Immature natural killer cell (primary cell): ENCODE measurements at regions not wholly inside any gene's neighbourhood (a gene's known extent, or its start where the extent isn't known, plus 50 kb on each side); places are given as distances from the start of the nearest gene placed in this dataset.
"Not testable (repeated sequence)": the region's sequence is repeated elsewhere in the genome, so short reads cannot be mapped to it uniquely, and the experiment has no call there.

Experiments
- DNase-seq, 3 donors: peaks; one replicate each; pipeline ENCODE4 v3.0.0; 2022; ENCODE audit warnings: mixed read lengths in 1 of 3
- H3K27ac Mint-ChIP-seq, 6 donors: one replicate each; pipeline ENCODE4 v1.8.0; 2020; ENCODE audit warnings: mixed read lengths in 6 of 6, mild to moderate bottlenecking in 5 of 6, inconsistent platforms in 4 of 6, moderate library complexity in 3 of 6
- H3K27me3 Mint-ChIP-seq, 3 donors: one replicate each; pipeline ENCODE4 v1.8.0; 2020 to 2021; ENCODE audit warnings: low read depth in 3 of 3, mild to moderate bottlenecking in 3 of 3, mixed read lengths in 3 of 3, moderate library complexity in 3 of 3, inconsistent platforms in 1 of 3
- H3K36me3 Mint-ChIP-seq, 3 donors: one replicate each; pipeline ENCODE4 v1.8.0; 2020; ENCODE audit warnings: mixed read lengths in 3 of 3, inconsistent platforms in 2 of 3, mild to moderate bottlenecking in 2 of 3
- H3K4me1 Mint-ChIP-seq, 2 donors: one replicate each; pipeline ENCODE4 v1.8.0; 2020; ENCODE audit warnings: inconsistent platforms in 2 of 2, mild to moderate bottlenecking in 2 of 2, mixed read lengths in 2 of 2, moderate library complexity in 1 of 2
- H3K4me3 Mint-ChIP-seq, 5 donors: one replicate each; pipeline ENCODE4 v1.8.0; 2020; ENCODE audit warnings: mild to moderate bottlenecking in 5 of 5, mixed read lengths in 5 of 5, inconsistent platforms in 3 of 5, moderate library complexity in 3 of 5
- H3K9me3 Mint-ChIP-seq, 6 donors: one replicate each; pipeline ENCODE4 v1.8.0; 2020; ENCODE audit warnings: mild to moderate bottlenecking in 6 of 6, mixed read lengths in 6 of 6, inconsistent platforms in 4 of 6, moderate library complexity in 3 of 6

- no peak for DNase-seq
- H3K27me3 Mint-ChIP-seq = peaks cover 0 to 3% (median 0%) of the 10 kb centered on the region in 3 donors
- H3K9me3 Mint-ChIP-seq = peaks cover 10 to 43% (median 21%) of the 10 kb centered on the region in 6 donors
- no peaks in the 10 kb centered on the region for H3K4me1 Mint-ChIP-seq
- H3K36me3 Mint-ChIP-seq = no peaks in the 10 kb centered on the region
- H3K4me3 Mint-ChIP-seq = no peak overlapping the region
- no peak overlapping the region for H3K27ac Mint-ChIP-seq
Observed at GRCh38 chr4:34269613-34270012, 1974.7 kb downstream of the ARAP2 start.

GRCh38 chr4:34271479-34272355 is 1972.6 kb downstream of the ARAP2 start:
- Mint-ChIP-seq H3K9me3 (peaks cover 5 to 39% (median 13%) of the 10 kb centered on the region in 6 donors), H3K27ac (no peak overlapping the region), H3K4me1 (no peaks in the 10 kb centered on the region), H3K36me3 (no peaks in the 10 kb centered on the region), H3K27me3 (peaks cover 0 to 3% (median 0%) of the 10 kb centered on the region in 3 donors), H3K4me3 (no peak overlapping the region)
- no peak for DNase-seq

DNA sequence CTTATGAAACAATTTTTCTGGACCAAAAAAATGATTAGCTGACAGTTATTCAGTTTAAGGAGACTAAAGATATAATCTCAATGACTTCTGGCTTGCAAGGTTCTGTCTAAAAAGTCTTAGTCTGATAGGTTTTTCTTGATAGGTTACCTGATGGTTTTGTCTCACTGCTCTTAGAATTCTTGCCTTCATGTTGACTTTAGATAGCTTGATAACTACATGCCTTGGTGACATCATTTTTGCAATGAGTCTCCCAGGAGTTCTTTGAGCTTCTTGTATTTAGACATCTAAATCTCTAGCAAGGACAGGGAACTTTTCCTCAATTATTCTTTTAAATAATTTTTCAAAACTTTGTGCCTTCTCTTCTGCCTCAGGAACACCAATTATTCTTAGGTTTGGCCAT is 1965.3 kb downstream of the ARAP2 start:
- DNase-seq = no peak
- Mint-ChIP-seq H3K4me1 (no peaks in the 10 kb centered on the region), H3K27ac (no peak overlapping the region), H3K4me3 (no peak overlapping the region), H3K27me3 (peaks cover 0 to 2% (median 0%) of the 10 kb centered on the region in 3 donors), H3K36me3 (no peaks in the 10 kb centered on the region), H3K9me3 (peaks cover 1 to 43% (median 10%) of the 10 kb centered on the region in 6 donors)

GRCh38 chr4:34280131-34280530 is 1964.2 kb downstream of the ARAP2 start:
- H3K27ac Mint-ChIP-seq = no peak overlapping the region
- H3K9me3 Mint-ChIP-seq = peaks cover 0 to 43% (median 10%) of the 10 kb centered on the region in 6 donors
- peaks cover 0 to 2% (median 0%) of the 10 kb centered on the region in 3 donors for H3K27me3 Mint-ChIP-seq
- H3K4me1 Mint-ChIP-seq = no peaks in the 10 kb centered on the region
- DNase-seq = no peak
- H3K4me3 Mint-ChIP-seq = no peak overlapping the region
- H3K36me3 Mint-ChIP-seq = no peaks in the 10 kb centered on the region

- no peak for DNase-seq
- Mint-ChIP-seq H3K36me3 (no peaks in the 10 kb centered on the region), H3K4me3 (no peak overlapping the region), H3K9me3 (peaks cover 0 to 40% (median 10%) of the 10 kb centered on the region in 6 donors), H3K27me3 (peaks cover 0 to 2% (median 0%) of the 10 kb centered on the region in 3 donors), H3K27ac (no peak overlapping the region), H3K4me1 (no peaks in the 10 kb centered on the region)
Observed at GRCh38 chr4:34281826-34282225, 1962.5 kb downstream of the ARAP2 start.

GRCh38 chr4:34289489-34289888 is 1954.8 kb downstream of the ARAP2 start:
- no peak for DNase-seq
- no peak overlapping the region for H3K4me3 Mint-ChIP-seq
- no peak overlapping the region for H3K27ac Mint-ChIP-seq
- H3K27me3 Mint-ChIP-seq = no peaks in the 10 kb centered on the region
- peaks cover 2 to 22% (median 6%) of the 10 kb centered on the region in 6 donors for H3K9me3 Mint-ChIP-seq
- no peaks in the 10 kb centered on the region for H3K36me3 Mint-ChIP-seq
- no peaks in the 10 kb centered on the region for H3K4me1 Mint-ChIP-seq

GRCh38 chr4:34289962-34290361 is 1954.4 kb downstream of the ARAP2 start:
- DNase-seq = no peak
- no peak overlapping the region for H3K4me3 Mint-ChIP-seq
- no peak overlapping the region for H3K27ac Mint-ChIP-seq
- H3K4me1 Mint-ChIP-seq = no peaks in the 10 kb centered on the region
- H3K36me3 Mint-ChIP-seq = no peaks in the 10 kb centered on the region
- peaks cover 2 to 24% (median 6%) of the 10 kb centered on the region in 6 donors for H3K9me3 Mint-ChIP-seq
- H3K27me3 Mint-ChIP-seq = no peaks in the 10 kb centered on the region

DNA sequence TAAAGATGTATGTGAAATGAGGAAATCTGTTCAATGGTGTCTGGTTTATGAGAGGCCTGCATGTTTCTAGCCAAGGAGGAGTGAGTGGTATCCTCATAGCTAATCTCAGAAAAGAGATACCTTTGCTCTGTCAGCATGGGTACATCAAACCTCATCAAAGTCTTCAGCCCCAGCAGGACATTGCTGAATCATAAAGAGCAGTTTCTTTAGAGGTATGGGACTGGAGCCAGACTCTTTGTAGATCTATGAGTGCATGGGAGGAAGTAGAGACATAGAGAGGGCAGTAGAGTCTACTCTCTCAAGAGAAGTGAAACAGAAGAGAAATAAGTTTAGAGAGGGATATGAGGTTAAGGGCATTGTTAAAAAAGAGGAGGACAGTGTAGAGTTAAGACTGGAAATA is 1950.9 kb downstream of the ARAP2 start:
- no peaks in the 10 kb centered on the region for H3K27me3 Mint-ChIP-seq
- H3K9me3 Mint-ChIP-seq = peaks cover 5 to 27% (median 11%) of the 10 kb centered on the region in 6 donors
- no peak overlapping the region for H3K4me3 Mint-ChIP-seq
- H3K36me3 Mint-ChIP-seq = peaks cover 0 to 4% (median 0%) of the 10 kb centered on the region in 3 donors
- no peak for DNase-seq
- no peaks in the 10 kb centered on the region for H3K4me1 Mint-ChIP-seq
- no peak overlapping the region for H3K27ac Mint-ChIP-seq

DNA sequence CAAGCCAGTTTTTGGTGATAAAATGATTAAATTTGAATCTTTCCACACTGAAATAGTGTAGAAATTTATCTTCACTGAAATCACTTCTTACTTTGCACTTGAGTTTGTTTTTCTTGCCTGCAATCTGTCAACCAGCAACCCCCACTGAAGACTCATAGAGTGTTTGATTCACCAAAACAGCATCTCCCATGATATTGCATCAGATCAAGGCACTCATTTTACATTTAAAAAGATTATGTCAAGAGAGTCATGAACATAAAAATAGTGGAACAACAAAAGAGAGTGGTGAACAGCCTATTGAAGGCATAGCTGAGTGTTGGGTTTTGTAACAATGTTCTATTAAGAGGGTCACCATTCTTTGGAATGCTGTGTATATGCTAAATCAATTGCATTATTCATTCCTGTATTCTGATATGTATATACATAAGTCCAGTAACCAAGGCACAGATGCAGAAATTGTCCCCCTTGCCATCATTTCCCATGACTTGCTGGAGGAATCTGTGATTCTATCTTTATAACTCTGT is 1934.9 kb downstream of the ARAP2 start:
- no peaks in the 10 kb centered on the region for H3K36me3 Mint-ChIP-seq
- peaks cover 0 to 2% (median 0%) of the 10 kb centered on the region in 3 donors for H3K27me3 Mint-ChIP-seq
- no peaks in the 10 kb centered on the region for H3K4me1 Mint-ChIP-seq
- DNase-seq = no peak
- H3K4me3 Mint-ChIP-seq = no peak overlapping the region
- H3K27ac Mint-ChIP-seq = no peak overlapping the region
- H3K9me3 Mint-ChIP-seq = peaks cover 8 to 40% (median 19%) of the 10 kb centered on the region in 6 donors

DNA sequence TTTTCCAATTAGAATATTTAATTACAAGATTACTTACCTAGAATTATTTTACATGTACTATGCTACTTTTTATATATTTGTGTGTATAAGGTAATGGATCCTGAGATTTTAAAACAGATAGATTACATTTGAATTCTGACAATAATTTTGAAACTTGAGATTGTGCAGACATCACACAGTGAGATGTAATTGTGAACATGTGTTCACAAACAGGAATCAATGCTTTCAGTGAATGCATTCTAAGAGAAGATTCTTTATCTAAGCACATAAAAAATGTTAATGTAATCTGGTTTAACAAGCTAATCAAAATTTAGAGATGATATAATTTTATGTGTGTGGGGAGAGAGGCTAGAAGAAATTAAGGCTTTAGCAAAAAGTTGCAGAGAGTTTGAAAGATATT is 1925.5 kb downstream of the ARAP2 start:
- H3K4me3 Mint-ChIP-seq = no peak overlapping the region
- peaks cover 6 to 32% (median 13%) of the 10 kb centered on the region in 6 donors for H3K9me3 Mint-ChIP-seq
- H3K36me3 Mint-ChIP-seq = no peaks in the 10 kb centered on the region
- H3K27me3 Mint-ChIP-seq = no peaks in the 10 kb centered on the region
- no peak overlapping the region for H3K27ac Mint-ChIP-seq
- no peaks in the 10 kb centered on the region for H3K4me1 Mint-ChIP-seq
- DNase-seq = no peak

DNA sequence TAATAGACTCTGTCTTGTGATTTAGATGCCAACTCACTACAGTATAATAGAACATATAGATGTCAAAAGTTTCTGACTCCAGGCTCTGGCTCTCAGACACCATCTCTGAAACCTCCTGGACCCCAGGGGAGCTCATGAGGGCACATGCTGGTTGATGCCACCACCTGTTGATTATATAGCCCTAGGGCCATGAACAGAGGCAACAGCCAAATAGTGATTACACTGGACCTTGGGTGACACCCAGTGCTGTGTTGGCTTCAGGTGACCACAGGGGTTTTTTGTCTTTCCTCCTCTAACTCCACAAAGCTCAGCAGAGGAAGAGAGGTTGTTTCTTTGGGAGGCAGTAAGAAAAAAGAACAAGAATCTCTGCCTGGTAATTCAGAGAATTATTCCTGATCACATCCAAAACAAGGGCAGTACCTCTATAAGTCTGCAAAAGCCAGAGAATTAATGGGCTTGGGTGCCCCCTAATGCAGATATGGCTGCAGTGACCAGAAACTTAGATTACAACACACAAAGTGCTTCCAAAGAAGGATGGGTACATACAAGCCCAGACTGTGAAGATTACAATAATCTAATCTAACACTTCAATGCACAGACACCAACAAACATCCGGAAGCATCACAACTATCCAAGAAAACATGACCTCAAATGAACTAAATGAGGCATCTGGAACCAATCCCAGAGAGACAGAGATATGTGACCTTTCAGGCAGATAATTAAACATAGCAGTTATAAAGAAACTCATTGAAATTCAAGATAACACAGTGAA is 1920.6 kb downstream of the ARAP2 start:
- Mint-ChIP-seq H3K27me3 (peaks cover 0 to 4% (median 0%) of the 10 kb centered on the region in 3 donors), H3K27ac (no peak overlapping the region), H3K9me3 (peaks cover 9 to 27% (median 18%) of the 10 kb centered on the region in 6 donors), H3K36me3 (no peaks in the 10 kb centered on the region), H3K4me1 (no peaks in the 10 kb centered on the region), H3K4me3 (no peak overlapping the region)
- no peak for DNase-seq

- no peak overlapping the region for H3K27ac Mint-ChIP-seq
- peaks cover 0 to 4% (median 1%) of the 10 kb centered on the region in 3 donors for H3K27me3 Mint-ChIP-seq
- peaks cover 4 to 34% (median 20%) of the 10 kb centered on the region in 6 donors for H3K9me3 Mint-ChIP-seq
- no peaks in the 10 kb centered on the region for H3K4me1 Mint-ChIP-seq
- H3K36me3 Mint-ChIP-seq = no peaks in the 10 kb centered on the region
- DNase-seq = no peak
- no peak overlapping the region for H3K4me3 Mint-ChIP-seq
Observed at GRCh38 chr4:34328939-34329338, 1915.4 kb downstream of the ARAP2 start.

GRCh38 chr4:34335156-34335555 is 1909.2 kb downstream of the ARAP2 start:
- H3K27me3 Mint-ChIP-seq, H3K36me3 Mint-ChIP-seq, H3K27ac Mint-ChIP-seq, DNase-seq, H3K4me1 Mint-ChIP-seq, H3K4me3 Mint-ChIP-seq: not testable (repeated sequence)
- peaks cover 4 to 36% (median 18%) of the 10 kb centered on the region in 6 donors for H3K9me3 Mint-ChIP-seq

GRCh38 chr4:34335556-34335955 is 1908.8 kb downstream of the ARAP2 start:
- H3K9me3 Mint-ChIP-seq = peaks cover 4 to 34% (median 18%) of the 10 kb centered on the region in 6 donors
- not testable (repeated sequence) for H3K36me3 Mint-ChIP-seq, H3K27ac Mint-ChIP-seq, DNase-seq, H3K4me1 Mint-ChIP-seq, H3K4me3 Mint-ChIP-seq, H3K27me3 Mint-ChIP-seq
